AG10803 (cell line): ENCODE measurements at regions not wholly inside any gene's neighbourhood (a gene's known extent, or its start where the extent isn't known, plus 50 kb on each side); places are given as distances from the start of the nearest gene placed in this dataset.

ENCODE experiments used
- DNase-seq: peaks from one replicate; pipeline ENCODE4 v3.0.0; 2010; ENCODE audit warnings: low read depth
- H3K4me3 ChIP-seq: 2 replicates; pipeline ENCODE4 v1.5.1; 2011; ENCODE audit warnings: mild to moderate bottlenecking, low read length, control low read depth
- TF ChIP-seq, protein P1 (sequence below): conservative IDR thresholded peaks from 2 replicates; pipeline ENCODE4 v1.5.1; 2011; ENCODE audit warnings: mild to moderate bottlenecking, low read length, control low read depth, inconsistent platforms

- no peak overlapping the region for H3K4me3 ChIP-seq
- TF ChIP-seq, protein P1, sequence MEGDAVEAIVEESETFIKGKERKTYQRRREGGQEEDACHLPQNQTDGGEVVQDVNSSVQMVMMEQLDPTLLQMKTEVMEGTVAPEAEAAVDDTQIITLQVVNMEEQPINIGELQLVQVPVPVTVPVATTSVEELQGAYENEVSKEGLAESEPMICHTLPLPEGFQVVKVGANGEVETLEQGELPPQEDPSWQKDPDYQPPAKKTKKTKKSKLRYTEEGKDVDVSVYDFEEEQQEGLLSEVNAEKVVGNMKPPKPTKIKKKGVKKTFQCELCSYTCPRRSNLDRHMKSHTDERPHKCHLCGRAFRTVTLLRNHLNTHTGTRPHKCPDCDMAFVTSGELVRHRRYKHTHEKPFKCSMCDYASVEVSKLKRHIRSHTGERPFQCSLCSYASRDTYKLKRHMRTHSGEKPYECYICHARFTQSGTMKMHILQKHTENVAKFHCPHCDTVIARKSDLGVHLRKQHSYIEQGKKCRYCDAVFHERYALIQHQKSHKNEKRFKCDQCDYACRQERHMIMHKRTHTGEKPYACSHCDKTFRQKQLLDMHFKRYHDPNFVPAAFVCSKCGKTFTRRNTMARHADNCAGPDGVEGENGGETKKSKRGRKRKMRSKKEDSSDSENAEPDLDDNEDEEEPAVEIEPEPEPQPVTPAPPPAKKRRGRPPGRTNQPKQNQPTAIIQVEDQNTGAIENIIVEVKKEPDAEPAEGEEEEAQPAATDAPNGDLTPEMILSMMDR, result no peak
- DNase-seq, result no peak
Measured at GRCh38 chr4:79022529-79022928, 83.3 kb upstream of the PAQR3 start.

DNA sequence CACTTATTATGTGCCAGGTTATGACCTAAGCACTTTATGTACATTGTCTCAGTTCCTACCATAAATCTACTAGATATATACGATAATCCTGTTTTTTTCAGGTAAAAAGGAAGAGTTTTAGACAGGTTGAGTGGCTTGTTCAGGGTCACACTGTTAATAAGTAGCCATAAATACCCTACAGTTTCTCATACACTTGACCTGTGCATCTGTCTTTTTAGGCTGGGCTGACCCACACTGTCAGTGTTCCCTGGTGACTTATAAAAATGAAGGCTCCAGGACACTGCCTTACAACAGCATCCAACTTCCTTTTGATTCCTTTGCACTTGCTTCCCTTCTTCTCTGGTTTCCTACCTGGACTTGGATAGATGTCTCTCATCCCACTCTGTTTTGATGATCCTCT is 78.2 kb upstream of the PAQR3 start:
- no peak for DNase-seq
- no peak overlapping the region for H3K4me3 ChIP-seq
- TF ChIP-seq, protein P1, result no peak

DNA sequence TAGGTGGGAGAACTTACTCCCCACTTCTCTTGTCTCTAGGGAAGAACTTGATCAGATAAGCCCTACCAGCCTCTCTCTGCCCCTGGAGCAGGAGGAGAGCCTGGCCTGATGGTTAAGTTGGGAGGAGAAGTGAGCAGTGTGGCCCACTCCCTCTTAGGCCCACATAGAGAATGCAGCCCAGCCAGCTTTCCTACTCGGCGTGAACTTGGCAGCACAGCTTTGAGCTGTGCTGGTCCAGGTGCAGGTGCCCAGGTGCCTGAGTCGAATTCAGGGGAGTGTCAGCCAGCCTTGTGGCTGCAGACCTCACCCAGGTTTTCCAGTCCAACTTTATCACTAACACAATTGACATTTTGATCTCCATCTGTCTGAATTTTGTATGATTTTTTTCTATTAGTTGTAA is 77.6 kb upstream of the PAQR3 start:
- DNase-seq, result no peak
- no peak overlapping the region for H3K4me3 ChIP-seq
- TF ChIP-seq, protein P1, result no peak

DNA sequence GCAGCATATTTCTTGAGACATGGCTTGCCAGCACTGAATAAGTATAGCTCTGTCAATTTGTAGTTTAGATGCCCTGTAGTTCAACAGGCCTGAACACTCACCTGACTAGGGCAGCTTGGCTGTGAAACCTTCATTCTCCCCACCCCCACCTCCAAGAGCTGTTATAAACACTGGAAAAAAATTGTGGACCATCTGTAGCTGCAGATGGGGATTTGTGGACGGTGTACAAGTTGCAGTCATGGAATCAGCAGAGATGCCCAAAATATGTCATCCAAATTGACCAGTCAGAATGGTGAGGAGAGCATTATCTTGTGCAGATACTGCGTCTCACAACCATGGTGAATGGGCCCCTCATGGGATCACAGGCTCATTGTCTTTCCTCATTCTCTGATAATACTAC is 76.2 kb upstream of the PAQR3 start:
- DNase-seq, result no peak
- H3K4me3 ChIP-seq, result no peak overlapping the region
- TF ChIP-seq, protein P1, result no peak

DNA sequence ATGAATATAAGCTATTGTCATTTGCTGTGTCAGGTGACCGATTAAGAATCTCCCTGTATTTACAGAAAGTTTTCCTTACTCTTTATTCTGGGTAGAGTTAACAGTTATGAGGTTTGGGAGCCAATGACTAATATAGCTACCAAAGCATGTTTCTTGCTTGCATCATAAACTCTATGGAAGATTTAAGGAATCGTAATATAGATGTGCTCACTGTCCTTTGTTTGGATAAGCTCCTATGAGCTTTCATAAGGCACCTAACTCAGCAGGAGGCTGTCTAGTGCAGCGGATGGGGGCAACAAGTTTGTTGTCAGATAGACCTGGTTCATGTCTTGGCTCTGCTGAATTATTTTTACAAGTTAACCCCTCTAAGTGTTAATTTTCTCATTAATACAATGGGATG is 75.0 kb upstream of the PAQR3 start:
- DNase-seq, result no peak
- no peak overlapping the region for H3K4me3 ChIP-seq
- TF ChIP-seq, protein P1, result no peak

GRCh38 chr4:79013756-79014155 is 74.5 kb upstream of the PAQR3 start:
- no peak for DNase-seq
- TF ChIP-seq, protein P1, result no peak

GRCh38 chr4:78990938-78991810 is 51.9 kb upstream of the PAQR3 start:
- TF ChIP-seq, protein P1, result no peak
- no peak for DNase-seq
- no peak overlapping the region for H3K4me3 ChIP-seq

More at GRCh38 chr4:79013756-79014155, 74.5 kb upstream of the PAQR3 start:
- no peak overlapping the region for H3K4me3 ChIP-seq
